ENCODE measurements at regions not wholly inside any gene's neighbourhood (a gene's known extent, or its start where the extent isn't known, plus 50 kb on each side); places are given as distances from the start of the nearest gene placed in this dataset.

- TF ChIP-seq CTCF (IDR thresholded peaks at IDR 0.05; ENCODE audit: poor library complexity) (no peak), EZH2 (IDR thresholded peaks at IDR 0.05; ENCODE audit: borderline replicate concordance) (no peak)
Measured at GRCh38 chr5:158351485-158352125, 492.7 kb upstream of the CLINT1 start.
